ENCODE measurements at regions not wholly inside any gene's neighbourhood (a gene's known extent, or its start where the extent isn't known, plus 50 kb on each side); places are given as distances from the start of the nearest gene placed in this dataset.

DNA sequence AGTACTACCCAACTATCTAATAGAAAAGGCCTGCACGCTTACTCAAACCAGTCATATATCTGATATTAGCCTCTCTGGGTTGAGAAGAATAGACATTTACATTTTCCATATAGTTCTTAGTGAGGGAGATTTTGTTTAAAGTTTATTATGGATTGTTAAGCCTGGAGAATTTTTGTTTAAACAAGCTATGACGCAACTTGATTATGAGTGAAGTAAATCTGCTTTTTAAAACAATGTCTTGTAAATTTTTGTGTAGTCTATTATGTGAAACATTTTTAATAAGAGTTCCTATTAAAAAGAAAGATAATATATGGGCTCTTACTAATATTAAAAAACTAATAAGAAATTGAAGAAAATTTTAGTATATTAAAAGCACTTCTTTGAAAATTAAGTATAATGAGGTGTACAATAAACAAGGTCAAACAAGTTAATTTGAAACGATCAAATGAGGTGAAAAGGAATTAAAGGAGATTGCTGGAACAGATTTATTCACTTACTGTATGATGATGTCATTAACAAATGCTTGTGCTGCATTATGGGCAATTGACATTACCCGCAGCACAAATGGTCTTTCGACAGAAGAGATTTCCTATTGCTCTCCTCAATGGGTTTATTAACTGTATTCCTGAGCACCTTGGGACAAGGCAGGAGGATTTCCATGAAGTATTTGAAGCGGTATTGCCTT lies 229.2 kb upstream of the SMIM21 start:
- Histone ChIP-seq H3K27me3 (ENCODE audit: control insufficient read depth, insufficient read depth, low read length) (no peaks in the 10 kb centered on the region), H3K4me1 (ENCODE audit: control insufficient read depth, insufficient read depth, low read length) (peaks cover 7% of the 10 kb centered on the region), H3K9me3 (ENCODE audit: control insufficient read depth, low read length) (no peaks in the 10 kb centered on the region), H3K4me3 (ENCODE audit: low read length) (no peak overlapping the region), H3K36me3 (ENCODE audit: control insufficient read depth, insufficient read depth, low read length) (no peaks in the 10 kb centered on the region), H3K9ac (ENCODE audit: low read length) (no peak overlapping the region)

DNA sequence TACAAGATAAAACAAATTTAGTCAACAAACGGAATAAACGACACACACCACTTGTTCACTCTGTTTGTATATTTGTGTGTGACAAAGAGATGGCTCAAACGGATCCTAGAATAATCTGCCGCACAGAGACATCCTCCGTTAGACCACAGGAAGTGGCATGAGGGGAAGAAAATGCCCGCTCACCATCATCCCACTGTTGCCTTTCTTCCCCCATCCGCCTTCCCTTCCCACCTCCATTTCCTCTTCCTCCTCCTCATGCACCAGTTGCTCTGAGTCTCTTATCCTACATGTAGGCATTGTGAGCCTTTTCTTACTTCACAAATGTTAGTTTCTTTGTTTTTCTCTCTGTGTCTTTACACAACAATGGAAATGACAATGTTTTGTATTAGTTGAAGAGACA lies 228.5 kb upstream of the SMIM21 start:
- Histone ChIP-seq H3K36me3 (ENCODE audit: control insufficient read depth, insufficient read depth, low read length) (no peaks in the 10 kb centered on the region), H3K9me3 (ENCODE audit: control insufficient read depth, low read length) (no peaks in the 10 kb centered on the region), H3K4me3 (ENCODE audit: low read length) (no peak overlapping the region), H3K9ac (ENCODE audit: low read length) (no peak overlapping the region), H3K27me3 (ENCODE audit: control insufficient read depth, insufficient read depth, low read length) (no peaks in the 10 kb centered on the region), H3K4me1 (ENCODE audit: control insufficient read depth, insufficient read depth, low read length) (peaks cover 7% of the 10 kb centered on the region)

DNA sequence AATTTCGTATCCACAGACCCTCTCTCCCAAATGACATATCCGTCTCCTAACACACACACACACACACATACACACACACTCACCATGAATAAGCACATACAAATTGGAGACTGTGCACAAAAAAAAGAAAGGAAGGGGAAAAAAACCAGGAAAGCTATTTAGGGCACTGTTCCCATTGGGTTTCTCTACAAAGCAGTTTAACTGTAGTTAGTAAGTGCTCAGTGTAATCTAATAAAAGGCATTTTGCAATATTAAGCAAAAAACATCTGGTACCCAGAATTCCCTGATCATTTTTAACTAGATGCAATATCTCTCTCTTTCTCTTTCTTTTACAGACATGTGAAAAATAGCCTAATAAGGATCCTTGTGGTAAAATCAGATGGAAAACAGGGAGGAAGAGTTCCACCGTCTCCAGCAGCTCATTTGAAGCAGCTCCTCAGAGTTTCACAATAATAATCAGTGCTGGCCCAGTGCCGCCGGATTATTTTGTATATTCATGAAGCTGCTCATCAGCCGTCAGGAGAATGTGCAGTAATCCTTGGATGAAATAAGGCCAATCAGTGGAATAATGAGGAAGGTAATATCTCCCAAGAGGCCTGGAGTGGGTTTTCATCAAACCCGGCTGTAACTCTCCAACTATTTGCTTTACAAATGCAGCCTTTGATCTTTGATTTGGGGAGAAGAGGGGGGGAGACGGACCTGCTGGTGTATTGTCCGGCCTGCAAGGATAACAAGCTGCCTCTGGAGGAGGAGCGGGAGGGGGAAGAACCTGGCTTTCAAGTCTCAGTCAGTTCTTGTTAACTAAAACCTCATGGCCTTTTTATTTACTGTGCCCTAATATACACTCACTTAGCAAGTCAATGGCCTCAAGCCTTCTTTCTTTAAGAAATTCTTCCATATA lies 227.6 kb upstream of the SMIM21 start:
- H3K4me1 ChIP-seq (ENCODE audit: control insufficient read depth, insufficient read depth, low read length): peaks cover 7% of the 10 kb centered on the region
- no peaks in the 10 kb centered on the region for H3K36me3 ChIP-seq (ENCODE audit: control insufficient read depth, insufficient read depth, low read length)
- H3K9me3 ChIP-seq (ENCODE audit: control insufficient read depth, low read length): no peaks in the 10 kb centered on the region
- no peak overlapping the region for H3K9ac ChIP-seq (ENCODE audit: low read length)
- no peaks in the 10 kb centered on the region for H3K27me3 ChIP-seq (ENCODE audit: control insufficient read depth, insufficient read depth, low read length)
- no peak overlapping the region for H3K4me3 ChIP-seq (ENCODE audit: low read length)

DNA sequence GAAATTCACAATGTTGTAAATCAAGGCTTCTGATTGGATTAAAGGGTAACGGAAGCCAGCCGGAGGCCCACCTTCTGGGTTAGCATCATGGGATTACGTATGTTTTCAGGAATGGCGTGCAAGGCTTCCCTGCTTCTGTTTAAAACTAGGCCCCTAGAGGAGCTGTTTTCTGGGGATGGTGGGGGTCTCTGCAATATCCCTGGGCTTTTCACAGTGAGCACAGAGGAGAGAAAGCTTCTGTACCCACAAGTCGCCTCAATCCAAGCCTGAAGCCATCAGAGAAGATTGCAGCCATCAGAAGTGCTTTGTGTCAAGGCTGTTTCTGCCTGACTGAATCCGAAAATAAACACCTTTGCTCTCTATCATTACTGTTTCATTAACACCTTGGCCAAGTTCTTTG lies 226.9 kb upstream of the SMIM21 start:
- no peak overlapping the region for H3K9ac ChIP-seq (ENCODE audit: low read length)
- H3K36me3 ChIP-seq (ENCODE audit: control insufficient read depth, insufficient read depth, low read length): no peaks in the 10 kb centered on the region
- H3K4me3 ChIP-seq (ENCODE audit: low read length): no peak overlapping the region
- peaks cover 7% of the 10 kb centered on the region for H3K4me1 ChIP-seq (ENCODE audit: control insufficient read depth, insufficient read depth, low read length)
- no peaks in the 10 kb centered on the region for H3K9me3 ChIP-seq (ENCODE audit: control insufficient read depth, low read length)
- H3K27me3 ChIP-seq (ENCODE audit: control insufficient read depth, insufficient read depth, low read length): no peaks in the 10 kb centered on the region

DNA sequence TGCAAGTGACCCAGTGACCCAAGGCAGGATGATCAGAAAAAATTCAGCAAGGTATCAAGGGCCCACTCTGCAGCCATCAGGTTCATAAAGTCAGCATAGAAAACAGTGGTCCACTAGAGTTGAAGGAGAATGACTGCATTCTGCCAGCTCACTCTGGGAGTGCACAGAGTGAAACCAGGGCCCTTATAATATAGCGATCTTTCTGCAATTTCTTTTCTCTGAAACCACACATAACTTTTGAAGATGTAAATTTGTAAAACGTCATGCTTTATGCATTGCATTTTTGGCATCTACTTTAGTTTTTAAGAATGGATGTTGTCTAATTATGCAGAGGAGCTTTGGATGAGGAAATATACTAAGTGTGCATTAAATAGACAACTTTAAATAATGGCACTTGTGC lies 225.0 kb upstream of the SMIM21 start:
- Histone ChIP-seq H3K27me3 (ENCODE audit: control insufficient read depth, insufficient read depth, low read length) (no peaks in the 10 kb centered on the region), H3K4me3 (ENCODE audit: low read length) (no peak overlapping the region), H3K4me1 (ENCODE audit: control insufficient read depth, insufficient read depth, low read length) (peaks cover 7% of the 10 kb centered on the region), H3K9me3 (ENCODE audit: control insufficient read depth, low read length) (no peaks in the 10 kb centered on the region), H3K9ac (ENCODE audit: low read length) (no peak overlapping the region), H3K36me3 (ENCODE audit: control insufficient read depth, insufficient read depth, low read length) (no peaks in the 10 kb centered on the region)

DNA sequence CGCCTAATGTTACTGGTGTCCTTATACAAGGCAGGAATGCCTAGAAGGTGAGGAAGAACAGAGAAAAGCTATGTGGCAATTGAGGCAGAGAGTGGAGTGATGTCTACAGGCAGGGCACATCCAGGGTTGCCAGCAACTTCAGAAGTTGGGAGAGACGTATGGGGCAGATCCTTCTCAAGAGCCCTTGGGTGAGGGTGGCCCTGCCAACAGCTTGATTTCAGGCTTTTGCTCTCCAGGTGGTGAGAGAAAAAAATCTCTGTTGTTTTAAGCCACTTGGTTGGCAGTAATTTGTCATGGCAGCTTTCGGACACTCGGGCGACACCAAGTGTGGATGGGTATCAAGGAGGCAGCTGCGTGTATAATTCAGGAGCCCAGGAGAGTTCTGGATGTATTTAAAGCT lies 217.4 kb upstream of the SMIM21 start:
- Histone ChIP-seq H3K27me3 (ENCODE audit: control insufficient read depth, insufficient read depth, low read length) (no peaks in the 10 kb centered on the region), H3K9ac (ENCODE audit: low read length) (no peak overlapping the region), H3K36me3 (ENCODE audit: control insufficient read depth, insufficient read depth, low read length) (no peaks in the 10 kb centered on the region), H3K4me3 (ENCODE audit: low read length) (no peak overlapping the region), H3K4me1 (ENCODE audit: control insufficient read depth, insufficient read depth, low read length) (no peaks in the 10 kb centered on the region), H3K9me3 (ENCODE audit: control insufficient read depth, low read length) (no peaks in the 10 kb centered on the region)

DNA sequence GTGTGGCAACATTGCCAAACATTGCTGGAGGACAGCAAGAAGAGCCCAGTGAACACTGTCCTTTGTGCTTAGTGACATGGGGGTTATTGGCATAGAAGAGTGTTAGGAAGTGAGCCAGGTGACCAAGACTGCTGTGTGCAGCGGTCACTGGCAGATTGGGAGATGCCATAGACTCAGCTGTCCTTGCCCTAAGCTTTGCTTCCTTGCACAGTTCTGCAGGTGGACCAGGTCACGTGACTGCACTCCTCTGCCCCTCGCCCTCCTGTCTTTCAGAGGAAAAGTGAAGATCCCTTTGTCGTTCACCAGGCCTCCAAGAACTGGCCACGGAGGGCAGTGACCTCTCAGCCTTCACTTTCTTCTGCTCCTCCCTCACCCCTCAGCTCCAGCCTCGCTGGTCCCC lies 215.6 kb upstream of the SMIM21 start:
- Histone ChIP-seq H3K4me1 (ENCODE audit: control insufficient read depth, insufficient read depth, low read length) (no peaks in the 10 kb centered on the region), H3K36me3 (ENCODE audit: control insufficient read depth, insufficient read depth, low read length) (no peaks in the 10 kb centered on the region), H3K27me3 (ENCODE audit: control insufficient read depth, insufficient read depth, low read length) (no peaks in the 10 kb centered on the region), H3K4me3 (ENCODE audit: low read length) (no peak overlapping the region), H3K9me3 (ENCODE audit: control insufficient read depth, low read length) (no peaks in the 10 kb centered on the region), H3K9ac (ENCODE audit: low read length) (no peak overlapping the region)

DNA sequence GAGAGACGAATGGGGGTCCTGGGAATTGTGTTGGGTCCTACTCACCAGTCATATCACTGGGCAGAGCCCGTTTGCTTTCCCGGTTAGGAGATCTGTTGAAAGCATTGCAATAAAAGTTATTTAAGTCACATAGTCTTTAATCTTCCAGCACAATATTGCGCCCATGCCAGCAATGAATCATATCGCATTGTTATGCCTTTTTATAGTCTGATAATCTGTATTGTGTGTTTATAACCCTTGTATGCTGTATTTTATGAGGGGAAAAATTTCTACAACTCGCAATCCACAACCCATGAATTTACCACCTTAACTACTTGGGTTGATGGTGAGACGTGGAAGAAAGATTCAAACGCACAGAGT lies 211.9 kb upstream of the SMIM21 start:
- Histone ChIP-seq H3K4me3 (ENCODE audit: low read length) (no peak overlapping the region), H3K9ac (ENCODE audit: low read length) (no peak overlapping the region)

DNA sequence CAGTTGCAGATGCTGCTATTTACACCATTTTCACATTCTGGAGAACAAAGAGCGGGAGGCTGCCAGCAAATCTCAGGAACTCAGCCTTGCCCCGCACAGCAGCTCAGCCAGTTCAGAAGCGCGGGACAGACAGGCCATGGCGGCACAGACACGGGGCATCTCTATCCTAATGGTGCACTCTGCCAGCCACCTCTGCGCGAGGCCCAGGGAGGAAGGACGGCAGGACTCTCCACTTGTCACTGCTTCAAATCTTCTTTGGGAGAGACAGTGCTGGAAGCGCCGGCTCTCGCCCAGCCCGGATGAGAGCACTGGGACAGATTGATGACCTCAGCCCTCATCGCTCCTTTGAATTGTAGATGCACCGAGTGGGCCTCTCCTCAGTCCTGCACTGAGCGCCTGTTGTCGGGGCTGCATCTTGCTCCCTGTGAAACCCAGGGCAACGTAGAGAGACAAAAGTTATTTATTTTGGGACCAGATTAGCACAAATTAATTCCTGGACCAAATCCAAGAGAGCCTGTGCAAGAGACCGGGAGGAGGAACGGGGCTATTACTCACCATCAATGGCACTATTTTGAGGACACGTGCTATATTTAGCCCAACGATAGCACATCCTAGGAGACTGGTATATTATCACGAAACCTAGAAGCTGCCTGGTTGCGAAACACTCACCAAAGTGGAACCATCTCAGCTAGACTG lies 211.4 kb upstream of the SMIM21 start:
- H3K4me3 ChIP-seq (ENCODE audit: low read length): no peak overlapping the region
- no peak overlapping the region for H3K9ac ChIP-seq (ENCODE audit: low read length)
- H3K9me3 ChIP-seq (ENCODE audit: control insufficient read depth, low read length): no peaks in the 10 kb centered on the region
- H3K36me3 ChIP-seq (ENCODE audit: control insufficient read depth, insufficient read depth, low read length): no peaks in the 10 kb centered on the region
- H3K27me3 ChIP-seq (ENCODE audit: control insufficient read depth, insufficient read depth, low read length): no peaks in the 10 kb centered on the region
- H3K4me1 ChIP-seq (ENCODE audit: control insufficient read depth, insufficient read depth, low read length): no peaks in the 10 kb centered on the region

More for the DNA sequence above, 211.9 kb upstream of the SMIM21 start:
- no peaks in the 10 kb centered on the region for H3K4me1 ChIP-seq (ENCODE audit: control insufficient read depth, insufficient read depth, low read length)
- H3K9me3 ChIP-seq (ENCODE audit: control insufficient read depth, low read length): no peaks in the 10 kb centered on the region
- no peaks in the 10 kb centered on the region for H3K36me3 ChIP-seq (ENCODE audit: control insufficient read depth, insufficient read depth, low read length)
- no peaks in the 10 kb centered on the region for H3K27me3 ChIP-seq (ENCODE audit: control insufficient read depth, insufficient read depth, low read length)

DNA sequence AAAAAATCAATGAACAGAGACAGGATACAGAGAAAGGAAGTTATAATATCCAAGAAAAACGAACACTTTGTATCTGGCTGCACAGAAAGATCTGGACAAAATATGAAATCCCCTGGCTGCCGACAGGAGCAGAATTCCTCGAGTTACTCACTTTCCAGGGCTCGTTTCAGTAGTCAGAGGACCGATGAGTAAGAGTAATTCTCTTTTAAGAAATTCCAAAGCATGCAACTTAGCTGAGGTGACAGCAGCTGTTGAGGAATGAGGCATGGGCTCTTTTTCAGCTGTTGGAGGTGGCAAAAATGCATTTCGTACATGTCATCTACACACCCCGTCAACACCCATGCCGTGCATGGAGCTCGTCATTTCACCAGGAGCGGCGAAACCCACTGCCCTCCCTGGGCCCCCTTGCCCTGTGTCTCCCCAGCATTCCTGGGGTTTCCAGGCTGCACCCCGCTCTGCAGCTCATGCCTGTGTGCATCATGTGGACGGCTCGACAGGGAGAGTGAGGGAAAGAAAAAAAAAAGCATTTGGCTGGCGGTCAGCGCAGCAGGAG lies 210.8 kb upstream of the SMIM21 start:
- Histone ChIP-seq H3K36me3 (ENCODE audit: control insufficient read depth, insufficient read depth, low read length) (no peaks in the 10 kb centered on the region), H3K9ac (ENCODE audit: low read length) (no peak overlapping the region), H3K4me3 (ENCODE audit: low read length) (no peak overlapping the region), H3K27me3 (ENCODE audit: control insufficient read depth, insufficient read depth, low read length) (no peaks in the 10 kb centered on the region), H3K4me1 (ENCODE audit: control insufficient read depth, insufficient read depth, low read length) (no peaks in the 10 kb centered on the region), H3K9me3 (ENCODE audit: control insufficient read depth, low read length) (no peaks in the 10 kb centered on the region)

DNA sequence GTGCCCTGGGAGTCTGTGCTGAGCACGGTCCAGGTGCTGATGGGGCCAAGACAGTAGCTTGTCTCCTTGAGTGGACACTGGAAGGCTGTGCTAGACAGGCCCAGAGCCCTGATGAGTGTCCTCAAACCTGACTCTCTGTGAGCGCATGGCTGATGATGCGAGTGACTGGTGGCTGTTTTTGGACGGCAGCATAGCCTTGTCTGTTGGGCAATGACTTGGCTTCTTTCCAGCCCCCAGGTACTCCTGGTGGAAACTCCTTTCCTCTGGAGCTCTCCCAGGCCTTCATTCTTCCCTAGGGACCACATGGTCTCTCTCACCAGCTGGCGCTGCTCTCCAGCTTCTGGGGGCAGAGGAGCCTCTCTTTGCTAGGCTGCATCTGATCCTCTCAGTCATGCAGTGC lies 207.6 kb upstream of the SMIM21 start:
- Histone ChIP-seq H3K27me3 (ENCODE audit: control insufficient read depth, insufficient read depth, low read length) (no peaks in the 10 kb centered on the region), H3K9me3 (ENCODE audit: control insufficient read depth, low read length) (no peaks in the 10 kb centered on the region), H3K9ac (ENCODE audit: low read length) (no peak overlapping the region), H3K4me3 (ENCODE audit: low read length) (no peak overlapping the region), H3K36me3 (ENCODE audit: control insufficient read depth, insufficient read depth, low read length) (no peaks in the 10 kb centered on the region), H3K4me1 (ENCODE audit: control insufficient read depth, insufficient read depth, low read length) (no peaks in the 10 kb centered on the region)

DNA sequence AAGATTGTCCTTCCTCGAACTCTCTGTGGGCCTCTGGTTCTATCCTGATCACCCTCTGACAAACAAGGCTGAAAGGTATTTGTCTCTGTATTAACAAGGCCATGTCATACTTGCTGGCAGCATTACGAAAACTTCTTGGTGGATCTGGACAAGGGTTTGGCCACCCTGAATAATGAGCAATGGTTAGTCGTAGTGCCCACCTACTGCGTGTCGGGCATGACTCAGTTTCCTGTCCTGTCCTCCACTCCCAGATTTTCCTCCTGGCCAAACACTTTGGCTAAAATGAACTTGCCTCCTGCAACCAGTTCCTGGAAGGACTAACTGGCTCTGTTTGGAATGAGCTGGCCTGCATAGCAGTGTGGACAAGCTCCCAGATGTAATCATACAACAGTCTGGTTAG lies 198.5 kb upstream of the SMIM21 start:
- no peaks in the 10 kb centered on the region for H3K4me1 ChIP-seq (ENCODE audit: control insufficient read depth, insufficient read depth, low read length)
- H3K27me3 ChIP-seq (ENCODE audit: control insufficient read depth, insufficient read depth, low read length): no peaks in the 10 kb centered on the region
- no peak overlapping the region for H3K9ac ChIP-seq (ENCODE audit: low read length)
- H3K36me3 ChIP-seq (ENCODE audit: control insufficient read depth, insufficient read depth, low read length): no peaks in the 10 kb centered on the region
- H3K4me3 ChIP-seq (ENCODE audit: low read length): no peak overlapping the region
- H3K9me3 ChIP-seq (ENCODE audit: control insufficient read depth, low read length): no peaks in the 10 kb centered on the region

Data from mucosa of stomach (tissue), 1 donor.